ENCODE measurements at regions not wholly inside any gene's neighbourhood (a gene's known extent, or its start where the extent isn't known, plus 50 kb on each side); places are given as distances from the start of the nearest gene placed in this dataset.

- no peak for TF ChIP-seq CHD7 (IDR thresholded peaks at IDR 0.05; ENCODE audit: insufficient replicate concordance, low read length)
- TF ChIP-seq MAX (IDR thresholded peaks at IDR 0.05) = no peak
- no peak for TF ChIP-seq CHD1 (IDR thresholded peaks at IDR 0.05; ENCODE audit: low read depth, low read length)
- no peak for TF ChIP-seq RNF2 (IDR thresholded peaks at IDR 0.05; ENCODE audit: borderline replicate concordance, low read depth, low read length, missing control alignments, poor library complexity, severe bottlenecking)
- TF ChIP-seq MAFK (IDR thresholded peaks at IDR 0.05; ENCODE audit: low read depth, low read length) = no peak
- no peak for TF ChIP-seq SRF (IDR thresholded peaks at IDR 0.05; ENCODE audit: low read depth, low read length)
- no peak for TF ChIP-seq YY1 (IDR thresholded peaks at IDR 0.05; ENCODE audit: low read depth, low read length)
- TF ChIP-seq EGR1 (IDR thresholded peaks at IDR 0.05; ENCODE audit: borderline replicate concordance, low read depth, low read length) = no peak
- no peak for TF ChIP-seq SIRT6 (IDR thresholded peaks at IDR 0.05; ENCODE audit: low read length)
- no peak for TF ChIP-seq TEAD4 (IDR thresholded peaks at IDR 0.05; ENCODE audit: low read depth, low read length)
- TF ChIP-seq SAP30 (IDR thresholded peaks at IDR 0.05; ENCODE audit: insufficient read depth, insufficient replicate concordance, low read length) = no peak
- no peak for TF ChIP-seq GTF2F1 (IDR thresholded peaks at IDR 0.05; ENCODE audit: borderline replicate concordance, low read depth, low read length)
These were observed 607.3 kb upstream of the AADAT start (continued) for GRCh38 chr4:170697045-170697444.
